ENCODE measurements at regions not wholly inside any gene's neighbourhood (a gene's known extent, or its start where the extent isn't known, plus 50 kb on each side); places are given as distances from the start of the nearest gene placed in this dataset.

DNA sequence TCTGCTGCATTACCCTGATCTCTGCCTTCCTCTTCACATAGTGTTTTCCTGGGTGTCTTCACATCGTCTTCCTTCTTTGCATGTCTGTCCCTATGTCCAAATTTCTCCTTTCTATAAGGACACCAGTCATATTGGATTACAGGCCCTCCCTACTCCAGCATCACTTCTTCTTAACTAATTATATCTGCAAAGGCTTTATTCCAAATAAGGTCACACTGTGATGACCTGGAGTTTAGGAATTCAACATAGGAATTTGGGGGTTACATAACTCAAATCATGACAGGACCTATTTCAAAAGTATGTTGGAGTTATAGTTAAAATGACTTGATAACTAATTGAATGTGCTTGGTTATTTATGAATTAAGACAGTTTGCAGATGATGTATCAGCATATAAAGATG lies 490.5 kb upstream of the ERCC4 start:
- no peaks in the 10 kb centered on the region for H3K27me3 Mint-ChIP-seq
- no peak for DNase-seq
- no peaks in the 10 kb centered on the region for H3K4me1 Mint-ChIP-seq (ENCODE audit: low read depth in 2 of 2)
- H3K27ac Mint-ChIP-seq, result no peak overlapping the region
- peaks cover 0 to 3% of the 10 kb centered on the region in 2 donors for H3K9me3 Mint-ChIP-seq
- no peak overlapping the region for H3K4me3 Mint-ChIP-seq
- no peak for ATAC-seq (replicated peaks)
- H3K36me3 Mint-ChIP-seq (ENCODE audit: insufficient read depth), result peaks cover 2% of the 10 kb centered on the region

DNA sequence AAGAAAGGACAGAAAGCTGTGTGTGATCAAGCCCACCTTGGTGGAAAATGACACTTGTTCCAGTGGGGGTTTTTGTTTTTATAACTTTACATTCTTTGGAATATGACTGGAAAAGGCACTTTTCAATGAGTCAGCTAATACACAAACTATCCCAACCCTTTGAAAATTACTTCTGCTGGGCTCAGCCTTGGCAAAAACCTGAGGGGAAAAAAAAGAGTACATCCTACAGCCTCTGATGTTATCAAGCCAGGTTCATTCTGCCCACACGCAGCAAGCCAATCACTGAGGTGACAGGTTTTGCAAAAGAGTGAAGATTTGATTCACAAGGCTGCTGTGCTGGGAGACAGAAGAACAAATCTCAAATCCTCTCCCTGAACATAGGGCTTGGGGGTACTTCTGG lies 484.5 kb upstream of the ERCC4 start:
- Mint-ChIP-seq H3K4me3 (no peak overlapping the region), H3K27me3 (no peaks in the 10 kb centered on the region), H3K27ac (no peak overlapping the region), H3K4me1 (ENCODE audit: low read depth in 2 of 2) (no peaks in the 10 kb centered on the region), H3K36me3 (ENCODE audit: insufficient read depth) (no peaks in the 10 kb centered on the region), H3K9me3 (peaks cover 0 to 1% of the 10 kb centered on the region in 2 donors)
- no peak for DNase-seq
- no peak for ATAC-seq (replicated peaks)

DNA sequence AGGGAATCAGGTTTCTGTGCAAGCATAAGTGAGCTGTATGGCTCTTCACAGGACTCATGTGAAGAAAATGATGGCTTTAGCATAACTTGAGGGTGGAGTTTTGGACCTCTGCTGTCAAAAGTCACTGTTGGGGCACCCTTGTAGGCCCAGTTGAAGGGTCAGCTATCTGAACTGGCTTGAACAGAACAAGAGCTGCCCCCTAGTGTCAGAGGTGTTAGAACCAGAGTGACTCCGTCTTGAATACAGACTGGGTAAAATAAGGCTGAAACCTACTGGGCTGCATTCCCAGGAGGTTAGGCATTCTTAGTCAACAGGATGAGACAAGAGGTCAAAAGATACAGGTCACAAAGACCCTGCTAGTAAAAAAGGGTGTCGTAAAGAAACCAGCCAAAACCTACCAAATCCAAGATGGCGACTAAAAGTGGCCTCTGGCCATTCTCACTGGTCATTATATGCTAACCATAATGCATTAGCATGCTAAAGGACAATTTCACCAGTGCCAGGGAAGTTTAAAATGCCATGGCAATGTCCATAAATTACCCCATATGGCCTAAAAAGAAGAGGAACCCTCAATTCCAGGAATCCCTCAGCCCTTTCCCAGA lies 484.0 kb upstream of the ERCC4 start:
- no peak for DNase-seq
- no peak for ATAC-seq (replicated peaks)
- Mint-ChIP-seq H3K36me3 (ENCODE audit: insufficient read depth) (no peaks in the 10 kb centered on the region), H3K4me1 (ENCODE audit: low read depth in 2 of 2) (no peaks in the 10 kb centered on the region), H3K9me3 (peaks cover 0 to 1% of the 10 kb centered on the region in 2 donors), H3K4me3 (no peak overlapping the region), H3K27ac (no peak overlapping the region), H3K27me3 (no peaks in the 10 kb centered on the region)

DNA sequence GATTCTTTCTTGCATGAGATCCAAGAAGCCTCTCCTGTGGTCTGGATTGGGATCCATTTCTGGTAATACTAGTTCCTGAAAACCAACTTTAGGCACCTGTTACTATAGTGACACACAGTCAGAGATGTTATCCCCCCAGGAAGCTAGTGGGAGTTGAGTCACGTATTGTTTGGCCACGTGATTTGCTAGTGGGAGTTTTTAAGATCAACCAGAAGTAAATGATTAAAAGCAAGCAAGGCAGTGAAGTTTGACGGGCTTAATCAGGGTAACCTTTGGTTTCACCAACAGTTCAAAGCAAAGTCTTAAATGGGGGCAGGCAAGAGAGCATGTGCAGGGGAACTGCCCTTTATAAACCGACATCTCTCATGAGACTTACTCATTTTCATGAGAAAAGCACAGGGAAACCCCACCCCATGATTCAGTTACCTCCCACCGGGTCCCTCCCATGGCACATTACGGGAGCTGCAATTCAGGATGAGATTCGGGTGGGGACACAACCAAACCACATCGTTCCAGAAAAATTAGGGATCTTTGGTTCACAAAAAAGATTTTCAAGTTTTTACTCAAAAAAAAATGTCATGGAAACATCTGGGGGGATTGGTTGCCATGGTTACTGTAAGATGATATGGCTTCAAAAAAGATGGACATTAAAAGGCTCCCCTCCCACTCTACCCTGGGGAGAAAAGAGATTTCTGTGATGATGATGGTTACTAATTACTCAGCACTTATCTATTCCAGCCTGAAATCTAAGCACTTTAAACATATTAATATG lies 483.1 kb upstream of the ERCC4 start:
- no peak overlapping the region for H3K27ac Mint-ChIP-seq
- ATAC-seq (replicated peaks), result no peak
- no peak for DNase-seq
- H3K4me3 Mint-ChIP-seq, result no peak overlapping the region
- no peaks in the 10 kb centered on the region for H3K27me3 Mint-ChIP-seq
- H3K36me3 Mint-ChIP-seq (ENCODE audit: insufficient read depth), result no peaks in the 10 kb centered on the region
- peaks cover 0 to 1% of the 10 kb centered on the region in 2 donors for H3K9me3 Mint-ChIP-seq
- H3K4me1 Mint-ChIP-seq (ENCODE audit: low read depth in 2 of 2), result no peaks in the 10 kb centered on the region

DNA sequence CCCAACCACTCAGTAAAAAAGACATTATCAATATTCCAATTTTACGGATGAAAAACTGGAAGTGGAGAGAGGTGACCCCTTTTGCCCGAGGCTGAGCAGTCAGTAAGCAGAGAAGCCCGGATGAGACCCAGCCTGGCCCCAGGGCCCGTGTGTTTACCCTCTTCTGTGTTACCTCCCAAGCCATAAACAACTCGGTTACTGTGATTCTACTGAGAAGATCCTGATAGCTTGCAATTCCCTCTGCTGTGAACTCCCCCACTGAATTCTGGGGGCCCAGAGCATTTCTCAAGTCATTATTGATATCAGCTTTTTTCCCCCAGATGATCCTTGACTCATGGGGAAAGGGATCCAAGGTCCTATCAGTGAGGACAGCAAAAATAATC lies 482.6 kb upstream of the ERCC4 start:
- no peaks in the 10 kb centered on the region for H3K4me1 Mint-ChIP-seq (ENCODE audit: low read depth in 2 of 2)
- H3K9me3 Mint-ChIP-seq, result peaks cover 0 to 1% of the 10 kb centered on the region in 2 donors
- DNase-seq (no peak), ATAC-seq (replicated peaks) (no peak)
- H3K27me3 Mint-ChIP-seq, result no peaks in the 10 kb centered on the region
- H3K4me3 Mint-ChIP-seq, result no peak overlapping the region
- no peak overlapping the region for H3K27ac Mint-ChIP-seq
- no peaks in the 10 kb centered on the region for H3K36me3 Mint-ChIP-seq (ENCODE audit: insufficient read depth)

DNA sequence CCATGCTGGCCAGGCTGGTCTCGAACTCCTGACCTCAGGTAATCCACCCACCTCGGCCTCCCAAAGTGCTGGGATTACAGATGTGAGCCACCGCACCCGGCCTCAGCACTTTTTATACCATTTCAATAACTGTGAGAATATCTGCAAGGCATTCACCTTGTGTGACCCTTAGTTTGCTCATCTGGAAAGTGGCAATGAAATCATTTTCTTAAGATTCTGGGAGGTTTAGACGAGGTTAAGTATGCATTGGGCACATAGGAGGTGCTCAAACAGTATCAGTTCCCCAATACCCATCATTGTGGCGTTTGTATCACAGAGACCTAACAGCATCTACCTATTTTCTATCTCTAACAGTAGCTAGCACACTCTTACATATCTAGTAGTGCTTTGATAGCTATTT lies 481.9 kb upstream of the ERCC4 start:
- DNase-seq (no peak), ATAC-seq (replicated peaks) (no peak)
- no peak overlapping the region for H3K4me3 Mint-ChIP-seq
- H3K9me3 Mint-ChIP-seq, result peaks cover 0 to 1% of the 10 kb centered on the region in 2 donors
- H3K27ac Mint-ChIP-seq, result no peak overlapping the region
- no peaks in the 10 kb centered on the region for H3K36me3 Mint-ChIP-seq (ENCODE audit: insufficient read depth)
- H3K4me1 Mint-ChIP-seq (ENCODE audit: low read depth in 2 of 2), result no peaks in the 10 kb centered on the region
- H3K27me3 Mint-ChIP-seq, result no peaks in the 10 kb centered on the region

DNA sequence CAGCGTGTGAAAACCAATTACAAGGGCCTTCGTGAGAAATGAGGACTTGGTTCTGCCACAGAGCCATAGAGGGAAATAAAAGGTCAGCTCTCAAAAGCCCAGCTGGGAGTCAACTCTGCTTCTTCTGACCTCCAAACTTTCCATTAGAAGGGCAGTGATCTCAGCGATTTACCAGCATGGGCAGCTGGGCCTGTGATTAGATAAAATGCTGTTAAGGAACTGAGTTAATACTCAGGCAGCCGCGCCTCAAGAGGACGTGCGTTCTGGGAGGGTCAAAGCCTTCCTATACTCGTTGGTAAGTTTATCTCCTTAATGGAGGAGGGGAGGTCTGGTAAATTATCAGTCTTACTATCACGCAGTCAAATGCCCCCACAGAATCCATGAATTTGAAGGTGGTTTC lies 480.2 kb upstream of the ERCC4 start:
- H3K9me3 Mint-ChIP-seq, result peaks cover 0 to 4% of the 10 kb centered on the region in 2 donors
- no peaks in the 10 kb centered on the region for H3K27me3 Mint-ChIP-seq
- no peaks in the 10 kb centered on the region for H3K36me3 Mint-ChIP-seq (ENCODE audit: insufficient read depth)
- H3K27ac Mint-ChIP-seq, result no peak overlapping the region
- DNase-seq (no peak), ATAC-seq (replicated peaks) (no peak)
- H3K4me1 Mint-ChIP-seq (ENCODE audit: low read depth in 2 of 2), result no peaks in the 10 kb centered on the region
- H3K4me3 Mint-ChIP-seq, result no peak overlapping the region

DNA sequence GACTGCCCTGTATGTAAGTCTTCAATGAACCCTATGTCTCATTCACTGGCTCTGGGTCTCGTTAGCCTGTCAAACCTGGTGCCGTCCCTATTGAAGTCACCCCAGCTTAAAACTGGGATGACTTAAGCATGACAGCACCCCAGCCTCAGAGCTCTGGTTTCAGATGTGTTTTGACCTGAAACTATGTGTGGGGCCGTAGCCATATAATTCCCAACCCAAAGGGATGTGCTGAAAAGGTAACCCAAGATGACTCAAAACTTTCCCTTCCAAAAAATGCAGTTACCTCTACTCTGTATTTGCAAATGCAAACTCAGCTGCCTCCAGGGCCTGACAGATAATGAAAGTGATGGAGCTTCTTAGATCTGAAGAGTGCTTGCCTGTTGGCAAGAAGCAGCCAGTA lies 478.3 kb upstream of the ERCC4 start:
- DNase-seq (no peak), ATAC-seq (replicated peaks) (no peak)
- H3K4me3 Mint-ChIP-seq, result no peak overlapping the region
- no peaks in the 10 kb centered on the region for H3K27me3 Mint-ChIP-seq
- H3K36me3 Mint-ChIP-seq (ENCODE audit: insufficient read depth), result peaks cover 1% of the 10 kb centered on the region
- H3K9me3 Mint-ChIP-seq, result peaks cover 0 to 8% of the 10 kb centered on the region in 2 donors
- H3K27ac Mint-ChIP-seq, result no peak overlapping the region
- no peaks in the 10 kb centered on the region for H3K4me1 Mint-ChIP-seq (ENCODE audit: low read depth in 2 of 2)

DNA sequence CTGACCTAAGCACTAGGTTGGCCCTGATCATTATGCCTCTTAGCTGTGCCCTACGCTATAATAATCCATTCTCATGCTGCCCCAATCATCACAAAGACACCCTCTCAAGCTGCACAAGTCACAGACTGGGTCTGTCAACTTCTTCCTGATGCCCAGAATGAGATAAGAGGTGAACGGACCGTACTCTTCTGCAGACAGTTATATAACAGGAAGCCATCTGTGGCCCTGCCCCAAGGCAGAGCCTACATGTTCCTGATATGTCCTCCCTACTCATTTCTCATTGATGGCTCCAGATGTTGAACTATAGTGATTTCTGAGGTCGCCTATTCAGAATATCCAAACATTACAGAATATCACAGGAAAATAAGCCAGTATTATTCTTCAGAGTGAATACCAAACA lies 471.6 kb upstream of the ERCC4 start:
- Mint-ChIP-seq H3K9me3 (peaks cover 0 to 7% of the 10 kb centered on the region in 2 donors), H3K27me3 (no peaks in the 10 kb centered on the region), H3K4me3 (no peak overlapping the region), H3K27ac (no peak overlapping the region), H3K36me3 (ENCODE audit: insufficient read depth) (peaks cover 3% of the 10 kb centered on the region), H3K4me1 (ENCODE audit: low read depth in 2 of 2) (no peaks in the 10 kb centered on the region)
- DNase-seq (no peak), ATAC-seq (replicated peaks) (no peak)

DNA sequence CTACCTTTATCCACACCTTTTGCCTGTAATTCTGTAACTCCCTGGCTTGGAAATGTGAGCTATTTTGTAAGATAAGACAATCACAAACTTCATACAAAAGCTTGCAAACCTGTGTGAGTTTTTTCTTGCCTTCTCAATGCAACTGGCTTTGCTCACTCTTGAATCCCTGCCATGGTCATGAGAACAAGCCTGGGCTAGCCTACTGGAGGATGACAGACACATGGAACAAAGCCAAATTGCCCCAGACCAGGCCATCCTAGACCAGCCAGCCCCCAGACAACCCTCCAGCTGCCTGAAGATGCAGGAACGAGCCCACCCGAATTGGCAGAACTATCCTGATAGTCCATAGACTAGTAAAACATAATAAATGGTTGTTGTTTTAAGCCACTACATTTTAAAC lies 466.6 kb upstream of the ERCC4 start:
- no peaks in the 10 kb centered on the region for H3K27me3 Mint-ChIP-seq
- no peak overlapping the region for H3K4me3 Mint-ChIP-seq
- H3K36me3 Mint-ChIP-seq (ENCODE audit: insufficient read depth), result no peaks in the 10 kb centered on the region
- no peaks in the 10 kb centered on the region for H3K4me1 Mint-ChIP-seq (ENCODE audit: low read depth in 2 of 2)
- ATAC-seq (replicated peaks), result no peak
- H3K27ac Mint-ChIP-seq, result no peak overlapping the region
- no peaks in the 10 kb centered on the region for H3K9me3 Mint-ChIP-seq
- DNase-seq, result no peak

DNA sequence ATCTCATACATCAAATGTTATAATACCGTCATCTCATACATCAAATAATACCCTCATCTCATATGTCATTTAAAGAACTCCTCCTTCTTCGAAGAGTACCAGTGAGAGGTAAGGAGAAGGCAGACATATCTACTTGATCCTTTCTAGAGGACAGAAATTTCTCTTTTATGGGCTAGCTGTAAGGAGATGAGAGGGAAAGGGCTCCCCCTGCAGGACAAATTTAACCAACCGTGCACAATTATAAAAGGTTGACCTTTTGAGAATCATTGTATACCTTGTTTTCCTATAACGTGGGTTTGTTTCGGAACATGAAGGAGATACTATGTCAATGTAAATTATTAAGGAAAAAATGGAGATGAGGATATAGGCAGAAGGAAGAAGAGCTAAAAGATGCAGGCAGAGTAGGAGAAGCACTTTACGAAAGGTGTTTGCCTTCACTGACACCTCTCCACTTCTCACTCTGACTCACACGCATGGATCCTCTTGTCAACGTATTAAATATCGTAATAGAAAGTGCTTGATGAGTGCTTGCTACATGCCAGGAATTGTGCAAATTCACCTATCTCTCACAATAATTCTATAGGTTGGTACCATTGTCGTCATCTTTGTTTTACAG lies 465.9 kb upstream of the ERCC4 start:
- H3K4me3 Mint-ChIP-seq, result no peak overlapping the region
- no peaks in the 10 kb centered on the region for H3K4me1 Mint-ChIP-seq (ENCODE audit: low read depth in 2 of 2)
- ATAC-seq (replicated peaks), result no peak

DNA sequence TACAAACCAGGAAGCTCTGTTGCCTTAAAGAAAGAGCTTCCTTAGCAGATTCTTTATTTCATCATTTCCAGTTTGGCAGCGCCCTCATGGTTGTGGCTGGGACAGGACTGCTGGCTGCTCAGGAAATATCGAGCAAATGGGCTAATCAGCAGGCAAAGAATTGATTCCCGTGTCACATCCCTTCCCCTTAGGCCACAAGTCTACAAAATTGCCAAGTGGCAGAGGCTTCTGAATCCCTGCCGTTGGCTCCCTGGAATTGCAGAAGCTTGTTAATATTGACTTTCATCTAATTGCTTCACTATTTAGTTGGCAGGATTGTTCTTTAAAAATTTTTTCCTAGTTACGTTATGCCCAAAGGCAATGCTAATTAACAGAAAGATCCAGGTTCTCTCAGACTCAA lies 456.3 kb upstream of the ERCC4 start:
- H3K27ac Mint-ChIP-seq, result no peak overlapping the region
- peaks cover 6 to 20% of the 10 kb centered on the region in 2 donors for H3K9me3 Mint-ChIP-seq

More for the DNA sequence above, 465.9 kb upstream of the ERCC4 start:
- Mint-ChIP-seq H3K27ac (no peak overlapping the region), H3K36me3 (ENCODE audit: insufficient read depth) (no peaks in the 10 kb centered on the region), H3K9me3 (no peaks in the 10 kb centered on the region), H3K27me3 (no peaks in the 10 kb centered on the region)
- DNase-seq, result no peak

DNA sequence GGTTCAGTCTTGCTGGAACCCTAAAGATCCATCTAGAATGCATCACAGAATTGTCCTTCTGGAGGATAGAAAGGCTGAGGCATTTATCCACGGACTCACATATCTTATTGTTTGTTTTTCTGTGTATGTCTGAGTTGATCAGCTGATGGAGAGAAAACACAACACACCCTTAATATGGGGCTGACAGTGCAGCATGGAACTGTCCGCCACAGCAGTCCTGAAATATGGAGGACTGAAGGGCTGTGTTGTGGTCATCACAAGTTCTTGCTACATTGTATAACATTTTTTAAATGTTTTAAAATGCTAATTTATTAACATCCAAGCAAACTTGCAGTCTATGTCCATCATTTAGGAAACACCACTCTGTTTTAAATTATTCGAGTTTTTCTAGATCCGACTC lies 448.9 kb upstream of the ERCC4 start:
- no peak overlapping the region for H3K4me3 Mint-ChIP-seq
- no peaks in the 10 kb centered on the region for H3K27me3 Mint-ChIP-seq
- ATAC-seq (replicated peaks) (no peak), DNase-seq (no peak)
- H3K27ac Mint-ChIP-seq, result no peak overlapping the region
- H3K36me3 Mint-ChIP-seq (ENCODE audit: insufficient read depth), result peaks cover 3% of the 10 kb centered on the region
- no peaks in the 10 kb centered on the region for H3K4me1 Mint-ChIP-seq (ENCODE audit: low read depth in 2 of 2)
- H3K9me3 Mint-ChIP-seq, result peaks cover 12 to 29% of the 10 kb centered on the region in 2 donors

More for the DNA sequence above, 456.3 kb upstream of the ERCC4 start:
- DNase-seq (no peak), ATAC-seq (replicated peaks) (no peak)
- no peak overlapping the region for H3K4me3 Mint-ChIP-seq
- peaks cover 3% of the 10 kb centered on the region for H3K36me3 Mint-ChIP-seq (ENCODE audit: insufficient read depth)
- no peaks in the 10 kb centered on the region for H3K27me3 Mint-ChIP-seq
- H3K4me1 Mint-ChIP-seq (ENCODE audit: low read depth in 2 of 2), result no peaks in the 10 kb centered on the region

DNA sequence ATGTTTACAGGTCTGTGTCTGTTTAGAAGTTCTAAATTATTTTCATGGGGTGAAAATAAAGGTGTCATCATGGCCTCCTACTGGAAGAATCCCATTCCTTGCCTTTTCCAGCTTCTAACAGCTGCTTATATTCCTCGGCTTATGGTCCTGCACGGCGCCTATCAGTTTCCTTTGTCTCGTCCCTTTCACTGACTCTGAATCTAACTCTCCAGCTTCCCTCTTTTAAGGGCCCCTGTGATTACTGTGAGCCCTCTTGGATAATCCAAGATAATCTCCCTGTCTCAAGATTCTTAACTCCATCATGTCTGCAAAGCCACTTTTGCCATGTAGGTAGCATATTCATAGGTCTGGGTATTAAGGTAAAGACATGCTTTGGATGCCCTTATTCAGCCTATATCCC lies 441.0 kb upstream of the ERCC4 start:
- Mint-ChIP-seq H3K36me3 (ENCODE audit: insufficient read depth) (no peaks in the 10 kb centered on the region), H3K4me1 (ENCODE audit: low read depth in 2 of 2) (no peaks in the 10 kb centered on the region), H3K27ac (no peak overlapping the region), H3K27me3 (no peaks in the 10 kb centered on the region), H3K9me3 (peaks cover 7 to 19% of the 10 kb centered on the region in 2 donors), H3K4me3 (no peak overlapping the region)
- DNase-seq (no peak), ATAC-seq (replicated peaks) (no peak)

Measured in effector memory CD8-positive, alpha-beta T cell (primary cell).